Coronary artery (tissue), 2 donors: ENCODE measurements at regions not wholly inside any gene's neighbourhood (a gene's known extent, or its start where the extent isn't known, plus 50 kb on each side); places are given as distances from the start of the nearest gene placed in this dataset.

Source experiments
- DNase-seq: peaks from one replicate; pipeline ENCODE4 v3.0.0-alpha.2; 2017; ENCODE audit warnings: low spot score
- H3K27ac ChIP-seq, 2 donors: fragments of 200-600 bp; sonication (generic); one replicate each; pipeline ENCODE4 v1.5.1; 2016 to 2019
- H3K4me3 ChIP-seq: fragments of 200-600 bp; sonication (generic); 2 replicates; pipeline ENCODE4 v1.5.1; 2016; ENCODE audit warnings: mild to moderate bottlenecking, moderate library complexity
- CTCF ChIP-seq: fragments of 200-600 bp; sonication (generic); IDR thresholded peaks from one replicate; pipeline ENCODE4 v1.5.1; 2019; ENCODE audit warnings: antibody characterized with exemption

- TF ChIP-seq CTCF: no peak
Measured at GRCh38 chr2:172280571-172281361, 146.6 kb upstream of the ITGA6 start.

GRCh38 chr2:172281648-172282570, 145.5 kb upstream of the ITGA6 start:
- no peak for TF ChIP-seq CTCF
- Histone ChIP-seq H3K27ac (no peak overlapping the region), H3K4me3 (no peak overlapping the region)
- DNase-seq: no peak

More at GRCh38 chr2:172280571-172281361, 146.6 kb upstream of the ITGA6 start:
- DNase-seq: no peak
- H3K27ac ChIP-seq: no peak overlapping the region
- no peak overlapping the region for H3K4me3 ChIP-seq

GRCh38 chr2:172282944-172283343, 144.4 kb upstream of the ITGA6 start:
- TF ChIP-seq CTCF: no peak
- no peak overlapping the region for H3K4me3 ChIP-seq
- no peak overlapping the region for H3K27ac ChIP-seq
- no peak for DNase-seq

- DNase-seq: no peak
- Histone ChIP-seq H3K4me3 (no peak overlapping the region), H3K27ac (no peak overlapping the region)
- TF ChIP-seq CTCF: no peak
Measured at GRCh38 chr2:172283476-172283875, 143.9 kb upstream of the ITGA6 start.

GRCh38 chr2:172284209-172284608, 143.2 kb upstream of the ITGA6 start:
- Histone ChIP-seq H3K4me3 (no peak overlapping the region), H3K27ac (no peak overlapping the region)
- no peak for DNase-seq
- TF ChIP-seq CTCF: no peak

GRCh38 chr2:172285010-172285621, 142.3 kb upstream of the ITGA6 start:
- no peak for TF ChIP-seq CTCF
- no peak for DNase-seq
- Histone ChIP-seq H3K27ac (peak overlapping the region in 1 of 2 donors; percentile 20), H3K4me3 (no peak overlapping the region)
